Head of caudate nucleus (tissue), 42 donors: ENCODE measurements at regions not wholly inside any gene's neighbourhood (a gene's known extent, or its start where the extent isn't known, plus 50 kb on each side); places are given as distances from the start of the nearest gene placed in this dataset.

ENCODE experiments used
- DNase-seq, 42 donors: peaks; one replicate each; pipeline versions ENCODE4 v3.0.0 to v3.0.0-alpha.2; 2020 to 2021; ENCODE audit warnings: mixed read lengths in 7 of 42
- intact Hi-C: fragments of 100-400 bp; cut with DNase I; formaldehyde crosslinking; loops from one replicate; pipeline ENCODE4 v1.15.0; 2022

GRCh38 chr1:83692524-83693381, 306.2 kb downstream of the TTLL7 start:
- DNase-seq: peak in 36 of 42 donors; percentile 4 to 62 (median 22)
- intact Hi-C loops: no loop called here

GRCh38 chr1:83691953-83692500, 306.9 kb downstream of the TTLL7 start:
- no peak for DNase-seq
- intact Hi-C loops: no loop called here

GRCh38 chr1:83689921-83690868, 308.7 kb downstream of the TTLL7 start:
- intact Hi-C loops: no loop called here
- DNase-seq: peak in 1 of 42 donors; percentile 18

- DNase-seq: no peak
- intact Hi-C loops: no loop called here
Observed at GRCh38 chr1:83682132-83682531, 316.8 kb downstream of the TTLL7 start.

- intact Hi-C loops: no loop called here
- no peak for DNase-seq
Observed at GRCh38 chr1:83676106-83676505, 322.8 kb downstream of the TTLL7 start.

- no peak for DNase-seq
- intact Hi-C loops: no loop called here
Observed at GRCh38 chr1:83673312-83673711, 325.6 kb downstream of the TTLL7 start.

GRCh38 chr1:83671586-83671985, 327.3 kb downstream of the TTLL7 start:
- intact Hi-C loops: no loop called here
- no peak for DNase-seq

GRCh38 chr1:83670909-83671565, 327.9 kb downstream of the TTLL7 start:
- intact Hi-C loops: no loop called here
- DNase-seq: no peak

GRCh38 chr1:83641796-83642443, 357.0 kb downstream of the TTLL7 start:
- no peak for DNase-seq
- intact Hi-C loops: no loop called here

GRCh38 chr1:83641206-83641658, 357.7 kb downstream of the TTLL7 start:
- intact Hi-C loops: no loop called here
- DNase-seq: peak in 3 of 42 donors; percentile 5 to 27 (median 9)

- intact Hi-C loops: no loop called here
- no peak for DNase-seq
Observed at GRCh38 chr1:83639785-83640184, 359.1 kb downstream of the TTLL7 start.

- no peak for DNase-seq
- intact Hi-C loops: no loop called here
Observed at GRCh38 chr1:83637586-83637985, 361.3 kb downstream of the TTLL7 start.

- intact Hi-C loops: no loop called here
- no peak for DNase-seq
Observed at GRCh38 chr1:83637009-83637408, 361.9 kb downstream of the TTLL7 start.

GRCh38 chr1:83632906-83633305, 366.0 kb downstream of the TTLL7 start:
- intact Hi-C loops: no loop called here
- no peak for DNase-seq

- DNase-seq: no peak
- intact Hi-C loops: no loop called here
Observed at GRCh38 chr1:83631851-83632250, 367.1 kb downstream of the TTLL7 start.

- no peak for DNase-seq
- intact Hi-C loops: no loop called here
Observed at GRCh38 chr1:83627045-83627444, 371.9 kb downstream of the TTLL7 start.

- DNase-seq: no peak
- intact Hi-C loops: no loop called here
Observed at GRCh38 chr1:83626603-83627002, 372.3 kb downstream of the TTLL7 start.

GRCh38 chr1:83625646-83626045, 373.3 kb downstream of the TTLL7 start:
- intact Hi-C loops: no loop called here
- no peak for DNase-seq

- intact Hi-C loops: no loop called here
- DNase-seq: no peak
Observed at GRCh38 chr1:83620016-83620415, 378.9 kb downstream of the TTLL7 start.
